PC-3 (cell line): ENCODE measurements at regions not wholly inside any gene's neighbourhood (a gene's known extent, or its start where the extent isn't known, plus 50 kb on each side); places are given as distances from the start of the nearest gene placed in this dataset.

Experiments
- ATAC-seq: fragments of 200-7000 bp; cut with Tn5 transposase; 2 replicates; pipeline ENCODE4 v1.9.1; 2020; ENCODE audit warnings: mild to moderate bottlenecking, moderate library complexity
- BruUV-seq: library from RNA; stranded (reverse); fragments of 400-500 nt; replicated peaks from 2 replicates; lab custom pipeline; 2021; lab: Mats Ljungman, UMichigan
- CTCF ChIA-PET: fragments of 300-600 bp; sonication (Branson Sonifier 250); formaldehyde crosslinking; loops from one replicate; lab custom pipeline; 2022; ENCODE audit warnings: antibody characterized with exemption; lab: Charles Lee
- POLR2A ChIA-PET: fragments of 300-600 bp; sonication (Branson Sonifier 250); formaldehyde crosslinking; loops from one replicate; lab custom pipeline; 2022; ENCODE audit warnings: antibody characterized with exemption; ENCODE audit not compliant: unreplicated experiment; lab: Charles Lee
- DNase-seq: peaks from one replicate; pipeline ENCODE4 v3.0.0-alpha.2; 2015
- H2AFZ ChIP-seq: fragments of 300-600 bp; sonication (generic); 2 replicates; pipeline ENCODE4 v1.6.0; 2016; ENCODE audit warnings: antibody characterized with exemption, low read length
- H3F3A ChIP-seq: fragments of 300-600 bp; sonication (generic); one replicate; pipeline ENCODE4 v1.6.0; 2017; ENCODE audit warnings: antibody characterized with exemption, low read length, control low read depth, mild to moderate bottlenecking; ENCODE audit not compliant: unreplicated experiment
- H3K27ac ChIP-seq: fragments of 300-600 bp; sonication (generic); 2 replicates; pipeline ENCODE4 v1.5.1; 2016; ENCODE audit warnings: mild to moderate bottlenecking, low read length
- H3K27me3 ChIP-seq: fragments of 300-600 bp; sonication (generic); 2 replicates; pipeline ENCODE4 v1.6.1; 2016; ENCODE audit warnings: low read length, mixed read lengths
- H3K36me3 ChIP-seq: fragments of 300-600 bp; sonication (generic); 2 replicates; pipeline ENCODE4 v1.6.1; 2016; ENCODE audit warnings: low read depth, mixed run types, low read length, mixed read lengths
- H3K4me1 ChIP-seq: fragments of 300-600 bp; sonication (generic); 2 replicates; pipeline ENCODE4 v1.5.1; 2016; ENCODE audit warnings: low read length; ENCODE audit not compliant: insufficient read depth
- H3K4me2 ChIP-seq: fragments of 300-600 bp; sonication (generic); 2 replicates; pipeline ENCODE4 v1.6.0; 2016; ENCODE audit warnings: low read length
- H3K4me3 ChIP-seq: fragments of 300-600 bp; sonication (generic); 2 replicates; pipeline ENCODE4 v1.5.1; 2016; ENCODE audit warnings: mild to moderate bottlenecking, low read length, mixed read lengths
- H3K79me2 ChIP-seq: fragments of 300-600 bp; sonication (generic); 2 replicates; pipeline ENCODE4 v1.6.1; 2017; ENCODE audit warnings: low read length, mixed read lengths
- H3K9ac ChIP-seq: fragments of 300-600 bp; sonication (generic); 2 replicates; pipeline ENCODE4 v1.6.0; 2016; ENCODE audit warnings: mild to moderate bottlenecking, low read length
- H3K9me2 ChIP-seq: fragments of 300-600 bp; sonication (generic); replicated peaks from 2 replicates; pipeline ENCODE4 v1.6.1; 2016; ENCODE audit warnings: mixed run types, low read length, mixed read lengths
- H3K9me3 ChIP-seq: fragments of 300-600 bp; sonication (generic); 2 replicates; pipeline ENCODE4 v1.6.1; 2016; ENCODE audit warnings: low read length, mixed read lengths
- H4K20me1 ChIP-seq: fragments of 300-600 bp; sonication (generic); 2 replicates; pipeline ENCODE4 v1.6.1; 2016; ENCODE audit warnings: low read length, mixed read lengths
- CTCF ChIP-seq: fragments of 300-600 bp; sonication (generic); conservative IDR thresholded peaks from 2 replicates; pipeline ENCODE4 v1.5.1; 2017; ENCODE audit warnings: antibody characterized with exemption, low read depth, mild to moderate bottlenecking, low read length
- EZH2 ChIP-seq: fragments of 300-600 bp; sonication (generic); IDR thresholded peaks from one replicate; pipeline ENCODE4 v1.6.1; 2017; ENCODE audit warnings: antibody characterized with exemption, mild to moderate bottlenecking, low read length; ENCODE audit not compliant: unreplicated experiment
- EZH2phosphoT487 ChIP-seq: fragments of 300-600 bp; sonication (generic); IDR thresholded peaks from 2 replicates; pipeline ENCODE4 v1.6.1; 2018; ENCODE audit warnings: mild to moderate bottlenecking, antibody characterized with exemption, low read length, borderline replicate concordance
- intact Hi-C: fragments of 100-400 bp; cut with micrococcal nuclease; formaldehyde crosslinking; loops from 2 replicates; pipeline ENCODE4 v1.9.0; 2023

- DNase-seq (no peak), ATAC-seq (no peak)
- TF ChIP-seq EZH2 (no peak), EZH2phosphoT487 (no peak), CTCF (no peak)
- Histone ChIP-seq H3K9me2 (no peaks in the 10 kb centered on the region; the same call in 1 of the 2 replicates), H3K79me2 (no peaks in the 10 kb centered on the region), H3K9me3 (no peaks in the 10 kb centered on the region), H3K27me3 (no peaks in the 10 kb centered on the region), H3K4me3 (no peak overlapping the region), H3K36me3 (no peaks in the 10 kb centered on the region), H3F3A (no peaks in the 10 kb centered on the region), H4K20me1 (no peaks in the 10 kb centered on the region), H3K27ac (no peak overlapping the region), H3K4me1 (no peaks in the 10 kb centered on the region), H3K9ac (no peak overlapping the region), H3K4me2 (no peak overlapping the region), H2AFZ (no peak overlapping the region)
- intact Hi-C loops: no loop called here
- POLR2A ChIA-PET: no interaction called here
- BruUV-seq: no TSS peak
- CTCF ChIA-PET: interaction anchor here (0.6 kb wide), 1 partner anchor 1759 kb away, joined by 3 read pairs; no protein-coding TSS in a partner anchor
Measured at GRCh38 chr3:96734273-96735009, 80.0 kb upstream of the EPHA6 start.

GRCh38 chr3:96748139-96748538 is 66.3 kb upstream of the EPHA6 start:
- ATAC-seq: no peak

More at GRCh38 chr3:96748139-96748538, 66.3 kb upstream of the EPHA6 start:
- Histone ChIP-seq H3K36me3 (no peaks in the 10 kb centered on the region), H3K79me2 (no peaks in the 10 kb centered on the region), H3F3A (no peaks in the 10 kb centered on the region), H3K4me1 (no peaks in the 10 kb centered on the region), H3K9ac (no peak overlapping the region), H3K4me3 (no peak overlapping the region), H2AFZ (no peak overlapping the region), H3K27ac (no peak overlapping the region), H3K27me3 (no peaks in the 10 kb centered on the region), H3K9me3 (no peaks in the 10 kb centered on the region), H3K4me2 (no peak overlapping the region), H3K9me2 (no peaks in the 10 kb centered on the region), H4K20me1 (no peaks in the 10 kb centered on the region)
- intact Hi-C loops: loop anchor here (2.0 kb wide), 1 partner anchor 35 kb away; no protein-coding TSS in a partner anchor
- no TSS peak for BruUV-seq
- ChIA-PET CTCF (no interaction called here), POLR2A (no interaction called here)
- DNase-seq: no peak
- no peak for TF ChIP-seq EZH2
- no peak for TF ChIP-seq CTCF
- no peak for TF ChIP-seq EZH2phosphoT487
